Lung (tissue), 11 donors: ENCODE measurements at regions not wholly inside any gene's neighbourhood (a gene's known extent, or its start where the extent isn't known, plus 50 kb on each side); places are given as distances from the start of the nearest gene placed in this dataset.
"Not testable (repeated sequence)": the region's sequence is repeated elsewhere in the genome, so short reads cannot be mapped to it uniquely, and the experiment has no call there.

Experiments used
- ATAC-seq: fragments of 200-7000 bp; cut with Tn5 transposase; one replicate; pipeline ENCODE4 v1.9.1; 2020; ENCODE audit warnings: moderate number of reproducible peaks; ENCODE audit not compliant: insufficient read depth, low FRiP score
- DNase-seq, 3 donors: peaks; one replicate each; pipeline ENCODE4 v3.0.0-alpha.2; 2013 to 2017
- H3K27ac ChIP-seq, 2 donors: one replicate each; pipeline ENCODE4 v1.5.1; 2013; ENCODE audit warnings: mild to moderate bottlenecking in 2 of 2, moderate library complexity in 2 of 2, control low read depth in 1 of 2, inconsistent platforms in 1 of 2, low read depth in 1 of 2, low read length in 1 of 2
- H3K27me3 ChIP-seq, 3 donors: one replicate each; pipeline ENCODE4 v1.5.1; 2013; ENCODE audit warnings: low read length in 2 of 3; ENCODE audit not compliant: control insufficient read depth in 3 of 3, insufficient read depth in 3 of 3
- H3K36me3 ChIP-seq, 4 donors: one replicate each; pipeline ENCODE4 v1.5.1; 2013; ENCODE audit warnings: low read length in 4 of 4, mild to moderate bottlenecking in 1 of 4, moderate library complexity in 1 of 4; ENCODE audit not compliant: control insufficient read depth in 4 of 4, insufficient read depth in 4 of 4
- H3K4me1 ChIP-seq, 5 donors: one replicate each; pipeline ENCODE4 v1.5.1; 2013; ENCODE audit warnings: low read length in 5 of 5, mild to moderate bottlenecking in 2 of 5, moderate library complexity in 1 of 5; ENCODE audit not compliant: control insufficient read depth in 5 of 5, insufficient read depth in 5 of 5
- H3K4me3 ChIP-seq: one replicate; pipeline ENCODE4 v1.5.1; 2013; ENCODE audit warnings: mild to moderate bottlenecking, control low read depth, moderate library complexity
- H3K9ac ChIP-seq, 2 donors: one replicate each; pipeline ENCODE4 v1.5.1; 2013; ENCODE audit warnings: low read length in 2 of 2, control low read depth in 1 of 2; ENCODE audit not compliant: insufficient read depth in 1 of 2
- H3K9me3 ChIP-seq, 4 donors: one replicate each; pipeline ENCODE4 v1.5.1; 2013; ENCODE audit warnings: low read length in 3 of 4, mild to moderate bottlenecking in 1 of 4, moderate library complexity in 1 of 4; ENCODE audit not compliant: control insufficient read depth in 4 of 4, insufficient read depth in 3 of 4
- CTCF ChIP-seq: IDR thresholded peaks from 2 replicates; pipeline ENCODE4 v1.5.1; 2012; ENCODE audit warnings: mild to moderate bottlenecking; ENCODE audit errors: control extremely low read depth, extremely low read depth
- WGBS, 2 donors: extraction: QIAGEN DNeasy Blood & Tissue Kit; methylation state at CpG; one replicate each; pipeline ENCODE4 v1.1.7; 2013; 5-methylcytosine and 5-hydroxymethylcytosine counted together
- donor health status: control.
- donor health status: control.
- donor health status: Bipolar disorder and iron deficiency.
- donor health status: healthy.
- donor health status: DM: yes; HTN: yes; CAD: no.

- Histone ChIP-seq H3K27me3 (no peaks in the 10 kb centered on the region), H3K36me3 (no peaks in the 10 kb centered on the region), H3K9ac (no peak overlapping the region), H3K27ac (no peak overlapping the region), H3K4me3 (no peak overlapping the region), H3K9me3 (peaks cover 0 to 7% (median 0%) of the 10 kb centered on the region in 4 donors), H3K4me1 (no peaks in the 10 kb centered on the region)
- DNase-seq (no peak), ATAC-seq (no peak)
- WGBS, 2 donors, result 84 to 90% methylated on average over 2 of the region's 2 CpGs
- TF ChIP-seq CTCF, result no peak
Measured at GRCh38 chr7:51860305-51860704, 543.7 kb upstream of the COBL start.

GRCh38 chr7:51850126-51850525, 533.5 kb upstream of the COBL start:
- no peak for DNase-seq
- no peak overlapping the region for H3K9ac ChIP-seq
- no peaks in the 10 kb centered on the region for H3K4me1 ChIP-seq
- no peak for ATAC-seq
- no peaks in the 10 kb centered on the region for H3K36me3 ChIP-seq
- 73 to 74% methylated on average over 2 of the region's 2 CpGs for WGBS, 2 donors
- H3K27me3 ChIP-seq, result no peaks in the 10 kb centered on the region
- no peak for TF ChIP-seq CTCF
- no peak overlapping the region for H3K27ac ChIP-seq
- H3K4me3 ChIP-seq, result no peak overlapping the region
- peaks cover 0 to 9% (median 6%) of the 10 kb centered on the region in 4 donors for H3K9me3 ChIP-seq

GRCh38 chr7:51847461-51848134, 531.0 kb upstream of the COBL start:
- no peak for TF ChIP-seq CTCF
- H3K4me1 ChIP-seq, result no peaks in the 10 kb centered on the region
- H3K27me3 ChIP-seq, result no peaks in the 10 kb centered on the region
- ATAC-seq (no peak), DNase-seq (peak in 2 of 3 donors; percentile 3 to 28)
- no peak overlapping the region for H3K4me3 ChIP-seq
- H3K9ac ChIP-seq, result no peak overlapping the region
- 40 to 52% methylated on average over 7 of the region's 7 CpGs for WGBS, 2 donors
- H3K9me3 ChIP-seq, result peaks cover 0 to 4% (median under 1%) of the 10 kb centered on the region in 4 donors
- no peak overlapping the region for H3K27ac ChIP-seq
- no peaks in the 10 kb centered on the region for H3K36me3 ChIP-seq

- H3K4me1 ChIP-seq, H3K36me3 ChIP-seq, ATAC-seq, H3K4me3 ChIP-seq, H3K9ac ChIP-seq, H3K9me3 ChIP-seq, H3K27ac ChIP-seq, DNase-seq, H3K27me3 ChIP-seq: not testable (repeated sequence)
- WGBS, 2 donors, result 93 to 95% methylated on average over 18 of the region's 18 CpGs
Measured at GRCh38 chr7:51839130-51839529, 522.5 kb upstream of the COBL start.
